GM12878 (cell line): ENCODE measurements at regions not wholly inside any gene's neighbourhood (a gene's known extent, or its start where the extent isn't known, plus 50 kb on each side); places are given as distances from the start of the nearest gene placed in this dataset.

Experiments used
- ATAC-seq: fragments of 200-7000 bp; cut with Tn5 transposase; 3 replicates; pipeline ENCODE4 v1.9.1; 2020; ENCODE audit warnings: mild to moderate bottlenecking, moderate library complexity
- BruUV-seq: library from RNA; stranded (reverse); fragments of 400-500 nt; replicated peaks from 2 replicates; lab custom pipeline; 2021; lab: Mats Ljungman, UMichigan
- CTCF ChIA-PET: fragments of 300-600 bp; sonication (Branson Sonifier 250); formaldehyde crosslinking; extraction: SDS; loops from one replicate; lab custom pipeline; 2021; ENCODE audit warnings: inconsistent platforms; lab: Yijun Ruan, JAX
- POLR2A ChIA-PET: fragments of 350-600 bp; formaldehyde crosslinking; extraction: SDS; loops from one replicate; lab custom pipeline; 2021; ENCODE audit warnings: inconsistent platforms; lab: Charles Lee
- RAD21 ChIA-PET: fragments of 300-600 bp; sonication (Branson Sonifier 250); formaldehyde crosslinking; loops from one replicate; lab custom pipeline; 2023; ENCODE audit warnings: antibody characterized with exemption; ENCODE audit not compliant: unreplicated experiment; lab: Charles Lee
- SMC1A ChIA-PET: fragments of 300-600 bp; sonication (Branson Sonifier 250); formaldehyde crosslinking; loops from one replicate; lab custom pipeline; 2023; ENCODE audit not compliant: unreplicated experiment, uncharacterized antibody; lab: Charles Lee
- DNase-seq: peaks from one replicate; pipeline ENCODE4 v3.0.0-alpha.2; 2011; ENCODE audit warnings: low read depth, low spot score
- FAIRE-seq: peaks from 3 replicates; lab custom pipeline; 2011; peaks lifted over from hg19 to GRCh38; lab: Jason Lieb, UNC
- H2AFZ ChIP-seq: 2 replicates; pipeline ENCODE4 v1.6.0; 2011; ENCODE audit warnings: low read depth, low read length, control low read depth; ENCODE audit not compliant: control insufficient read depth
- H3K27ac ChIP-seq: 2 replicates; pipeline ENCODE4 v1.5.1; 2011; ENCODE audit warnings: control low read depth; ENCODE audit not compliant: control insufficient read depth, insufficient read depth
- H3K27me3 ChIP-seq, 2 experiments: replicated peaks in 1 of 2; 2 replicates each; pipeline versions ENCODE4 v1.6.0 to v1.6.1; 2011; ENCODE audit warnings: low read length in 1 of 2; ENCODE audit not compliant: control insufficient read depth in 2 of 2, insufficient read depth in 2 of 2
- H3K36me3 ChIP-seq, 2 experiments: 2 replicates each; pipeline ENCODE4 v1.5.1; 2011; ENCODE audit warnings: low read length in 1 of 2; ENCODE audit not compliant: control insufficient read depth in 2 of 2, insufficient read depth in 2 of 2
- H3K4me1 ChIP-seq: 2 replicates; pipeline ENCODE4 v1.6.1; 2011; ENCODE audit warnings: mild to moderate bottlenecking, low read length, moderate library complexity, mixed read lengths; ENCODE audit not compliant: control insufficient read depth, insufficient read depth
- H3K4me2 ChIP-seq: 2 replicates; pipeline ENCODE4 v1.6.0; 2011; ENCODE audit warnings: control low read depth; ENCODE audit not compliant: control insufficient read depth, insufficient read depth
- H3K4me3 ChIP-seq: fragments of 200-600 bp; sonication (generic); 2 replicates; pipeline ENCODE4 v1.5.1; 2016
- H3K79me2 ChIP-seq: 2 replicates; pipeline ENCODE4 v1.6.0; 2011; ENCODE audit warnings: low read length; ENCODE audit not compliant: control insufficient read depth, insufficient read depth
- H3K9ac ChIP-seq: 2 replicates; pipeline ENCODE4 v1.8.0; 2011; ENCODE audit warnings: low read length, control low read depth, mixed read lengths; ENCODE audit not compliant: control insufficient read depth, insufficient read depth
- H3K9me3 ChIP-seq: replicated peaks from 3 replicates; pipeline ENCODE4 v1.5.1; 2011; ENCODE audit warnings: mild to moderate bottlenecking, low read length; ENCODE audit not compliant: control insufficient read depth, insufficient read depth
- H4K20me1 ChIP-seq: 2 replicates; pipeline ENCODE4 v1.6.0; 2011; ENCODE audit not compliant: control insufficient read depth, insufficient read depth
- BACH1 ChIP-seq: fragments of 450-650 bp; IDR thresholded peaks from 2 replicates; pipeline ENCODE4 v1.6.1; 2017; ENCODE audit warnings: mild to moderate bottlenecking, borderline replicate concordance
- CBFB ChIP-seq: IDR thresholded peaks from 2 replicates; pipeline ENCODE4 v1.6.1; 2016; ENCODE audit warnings: antibody characterized with exemption, low read depth
- DPF2 ChIP-seq: fragments of 450-650 bp; IDR thresholded peaks from 2 replicates; pipeline ENCODE4 v1.6.1; 2017; ENCODE audit warnings: mild to moderate bottlenecking
- IRF4 ChIP-seq: IDR thresholded peaks from 2 replicates; pipeline ENCODE4 v1.6.1; 2011; ENCODE audit warnings: low read depth, low read length
- JUND ChIP-seq: IDR thresholded peaks from 2 replicates; pipeline ENCODE4 v1.6.1; 2012; ENCODE audit warnings: low read depth, mild to moderate bottlenecking, low read length, improper control_type of control experiment, moderate library complexity
- MEF2A ChIP-seq: IDR thresholded peaks from 2 replicates; pipeline ENCODE4 v1.6.1; 2011; ENCODE audit warnings: low read depth, mild to moderate bottlenecking, low read length, moderate library complexity; ENCODE audit not compliant: insufficient read depth
- NR2C1 ChIP-seq: fragments of 450-650 bp; IDR thresholded peaks from 2 replicates; pipeline ENCODE4 v1.6.1; 2017; ENCODE audit warnings: antibody characterized with exemption, mild to moderate bottlenecking, moderate library complexity
- SRF ChIP-seq, 2 experiments: IDR thresholded peaks; 2 replicates each; pipeline ENCODE4 v1.6.1; 2011; ENCODE audit warnings: low read depth in 2 of 2, low read length in 2 of 2, mild to moderate bottlenecking in 1 of 2, moderate library complexity in 1 of 2
- TCF3 ChIP-seq: IDR thresholded peaks from 2 replicates; pipeline ENCODE4 v1.6.1; 2012; ENCODE audit warnings: low read depth, mild to moderate bottlenecking, low read length, borderline replicate concordance; ENCODE audit not compliant: insufficient read depth
- TCF7 ChIP-seq: IDR thresholded peaks from 2 replicates; pipeline ENCODE4 v1.6.1; 2014; ENCODE audit warnings: antibody characterized with exemption, borderline replicate concordance
- ZBED1 ChIP-seq: IDR thresholded peaks from 2 replicates; pipeline ENCODE4 v1.6.1; 2016; ENCODE audit warnings: borderline replicate concordance
- ZBTB11 ChIP-seq: fragments of 450-650 bp; formaldehyde crosslinking; IDR thresholded peaks from 2 replicates; pipeline ENCODE4 v1.5.0; 2022; ENCODE audit warnings: mild to moderate bottlenecking, missing genetic modification characterization
- WGBS: methylation state at CpG from one replicate; pipeline ENCODE4 v1.1.6; 2016; ENCODE audit warnings: low lambda C conversion rate; ENCODE audit not compliant: insufficient replicate concordance, insufficient coverage; ENCODE audit errors: missing lambda C conversion rate; 5-methylcytosine and 5-hydroxymethylcytosine counted together
- in situ Hi-C: fragments of 300-500 bp; cut with MboI; formaldehyde crosslinking; loops from 9 replicates; pipeline ENCODE4 v1.14.3; 2018; ENCODE audit warnings: mixed read lengths
- intact Hi-C: fragments of 100-400 bp; cut with micrococcal nuclease; formaldehyde crosslinking; loops from one replicate; pipeline ENCODE4 v1.14.2; 2022; ENCODE audit not compliant: unreplicated experiment
- TF ChIP-seq, protein P1 (sequence below): fragments of 450-650 bp; formaldehyde crosslinking; IDR thresholded peaks from 2 replicates; pipeline ENCODE4 v1.4.0; 2022; ENCODE audit warnings: mild to moderate bottlenecking, moderate library complexity

GRCh38 chr2:198571393-198571792, 767.0 kb downstream of the PLCL1 start (continued):
- TF ChIP-seq, protein P1, sequence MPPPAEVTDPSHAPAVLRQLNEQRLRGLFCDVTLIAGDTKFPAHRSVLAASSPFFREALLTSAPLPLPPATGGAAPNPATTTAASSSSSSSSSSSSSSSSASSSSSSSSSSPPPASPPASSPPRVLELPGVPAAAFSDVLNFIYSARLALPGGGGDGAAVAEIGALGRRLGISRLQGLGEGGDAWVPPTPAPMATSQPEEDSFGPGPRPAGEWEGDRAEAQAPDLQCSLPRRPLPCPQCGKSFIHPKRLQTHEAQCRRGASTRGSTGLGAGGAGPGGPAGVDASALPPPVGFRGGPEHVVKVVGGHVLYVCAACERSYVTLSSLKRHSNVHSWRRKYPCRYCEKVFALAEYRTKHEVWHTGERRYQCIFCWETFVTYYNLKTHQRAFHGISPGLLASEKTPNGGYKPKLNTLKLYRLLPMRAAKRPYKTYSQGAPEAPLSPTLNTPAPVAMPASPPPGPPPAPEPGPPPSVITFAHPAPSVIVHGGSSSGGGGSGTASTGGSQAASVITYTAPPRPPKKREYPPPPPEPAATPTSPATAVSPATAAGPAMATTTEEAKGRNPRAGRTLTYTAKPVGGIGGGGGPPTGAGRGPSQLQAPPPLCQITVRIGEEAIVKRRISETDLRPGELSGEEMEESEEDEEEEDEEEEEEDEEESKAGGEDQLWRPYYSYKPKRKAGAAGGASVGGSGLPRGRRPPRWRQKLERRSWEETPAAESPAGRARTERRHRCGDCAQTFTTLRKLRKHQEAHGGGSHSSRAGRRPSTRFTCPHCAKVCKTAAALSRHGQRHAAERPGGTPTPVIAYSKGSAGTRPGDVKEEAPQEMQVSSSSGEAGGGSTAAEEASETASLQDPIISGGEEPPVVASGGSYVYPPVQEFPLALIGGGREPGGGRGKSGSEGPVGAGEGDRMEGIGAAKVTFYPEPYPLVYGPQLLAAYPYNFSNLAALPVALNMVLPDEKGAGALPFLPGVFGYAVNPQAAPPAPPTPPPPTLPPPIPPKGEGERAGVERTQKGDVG: no peak
- no peak for TF ChIP-seq MEF2A
- no peak for TF ChIP-seq DPF2
- TF ChIP-seq JUND: no peak
- TF ChIP-seq CBFB: no peak
- TF ChIP-seq BACH1: no peak
- TF ChIP-seq NR2C1: no peak
- no peak for TF ChIP-seq IRF4
- TF ChIP-seq, all 136 proteins: peak for 0

DNA sequence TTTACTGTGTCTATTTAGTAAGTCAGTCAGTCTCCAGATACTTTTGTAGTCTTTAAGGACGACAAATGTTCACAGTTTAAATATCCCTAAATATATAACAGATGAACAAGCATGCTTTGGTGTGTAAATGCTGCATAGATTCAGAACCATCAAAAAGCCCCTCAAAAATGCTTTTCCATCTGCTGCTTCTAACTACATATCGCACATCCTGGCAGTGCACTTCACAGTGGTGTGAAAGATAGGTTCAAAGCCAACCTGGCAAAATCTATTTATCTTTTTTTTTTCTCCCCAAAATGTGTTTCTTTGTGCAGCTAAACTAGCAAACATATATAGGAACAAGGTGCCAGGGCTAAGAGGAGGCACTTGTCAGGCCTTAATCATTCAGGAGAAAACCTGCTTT, 753.8 kb downstream of the PLCL1 start:
- POLR2A ChIA-PET: no interaction called here
- DNase-seq (no peak), ATAC-seq (no peak), FAIRE-seq (no peak)
- Histone ChIP-seq H3K4me3 (no peak overlapping the region), H3K4me1 (no peaks in the 10 kb centered on the region), H3K9ac (no peak overlapping the region), H3K27ac (no peak overlapping the region), H3K9me3 (no peaks in the 10 kb centered on the region), H3K36me3 (no peaks in the 10 kb centered on the region), H3K4me2 (no peak overlapping the region), H3K79me2 (no peaks in the 10 kb centered on the region), H2AFZ (no peak overlapping the region), H3K27me3 (no peaks in the 10 kb centered on the region), H4K20me1 (no peaks in the 10 kb centered on the region)
- RAD21 ChIA-PET: no interaction called here
- TF ChIP-seq TCF3 (no peak), TCF7 (no peak), SRF (IDR thresholded peaks at IDR 0.05; ENCODE audit: low read depth in 2 of 2, low read length in 2 of 2) (no peak), ZBED1 (no peak), ZBTB11 (CRISPR knock-in tag) (no peak)
- CTCF ChIA-PET: interaction anchor here (1.0 kb wide), 1 partner anchor 243 kb away, joined by 3 read pairs; no protein-coding TSS in a partner anchor
- no TSS peak for BruUV-seq
- SMC1A ChIA-PET: no interaction called here
- 0% methylated on average over 2 of the region's 2 CpGs for WGBS
- intact Hi-C loops: no loop called here
- in situ Hi-C loops: no loop called here
